GM18909 (cell line): ENCODE measurements at regions not wholly inside any gene's neighbourhood (a gene's known extent, or its start where the extent isn't known, plus 50 kb on each side); places are given as distances from the start of the nearest gene placed in this dataset.
"Not testable (repeated sequence)": the region's sequence is repeated elsewhere in the genome, so short reads cannot be mapped to it uniquely, and the experiment has no call there.

Experiments used
- ATAC-seq: cut with Tn5 transposase; IDR thresholded peaks from one replicate; pipeline ENCODE4 v1.9.1; 2021; ENCODE audit warnings: mild to moderate bottlenecking; ENCODE audit not compliant: unreplicated experiment, poor library complexity

- ATAC-seq: no peak
Measured at GRCh38 chr7:97372882-97373281, 255.4 kb downstream of the SDHAF3 start.

- no peak for ATAC-seq
Measured at GRCh38 chr7:97373736-97374135, 256.2 kb downstream of the SDHAF3 start.

GRCh38 chr7:97377713-97378112, 260.2 kb downstream of the SDHAF3 start:
- ATAC-seq: no peak

GRCh38 chr7:97381815-97382554, 264.5 kb downstream of the SDHAF3 start:
- no peak for ATAC-seq

GRCh38 chr7:97390052-97390451, 272.6 kb downstream of the SDHAF3 start:
- no peak for ATAC-seq

GRCh38 chr7:97390915-97391593, 273.6 kb downstream of the SDHAF3 start:
- ATAC-seq: no peak

GRCh38 chr7:97401398-97401797, 283.9 kb downstream of the SDHAF3 start:
- no peak for ATAC-seq

GRCh38 chr7:97405835-97406234, 288.3 kb downstream of the SDHAF3 start:
- no peak for ATAC-seq

GRCh38 chr7:97407106-97407505, 289.6 kb downstream of the SDHAF3 start:
- no peak for ATAC-seq

GRCh38 chr7:97409346-97409745, 291.8 kb downstream of the SDHAF3 start:
- ATAC-seq: no peak

- ATAC-seq: no peak
Measured at GRCh38 chr7:97418312-97418711, 300.8 kb downstream of the SDHAF3 start.

GRCh38 chr7:97419898-97420297, 302.4 kb downstream of the SDHAF3 start:
- no peak for ATAC-seq

GRCh38 chr7:97421307-97421930, 303.9 kb downstream of the SDHAF3 start:
- ATAC-seq: no peak

GRCh38 chr7:97422046-97422445, 304.5 kb downstream of the SDHAF3 start:
- ATAC-seq: no peak

GRCh38 chr7:97430006-97430405, 301.9 kb upstream of the TAC1 start:
- no peak for ATAC-seq

GRCh38 chr7:97439637-97440214, 292.2 kb upstream of the TAC1 start:
- no peak for ATAC-seq

- ATAC-seq: no peak
Measured at GRCh38 chr7:97446361-97446760, 285.5 kb upstream of the TAC1 start.

- not testable (repeated sequence) for ATAC-seq
Measured at GRCh38 chr7:97449448-97449847, 282.4 kb upstream of the TAC1 start.

- no peak for ATAC-seq
Measured at GRCh38 chr7:97450516-97450915, 281.4 kb upstream of the TAC1 start.

- ATAC-seq: no peak
Measured at GRCh38 chr7:97454636-97455035, 277.2 kb upstream of the TAC1 start.

- ATAC-seq: no peak
Measured at GRCh38 chr7:97457054-97457453, 274.8 kb upstream of the TAC1 start.
